ENCODE measurements at regions not wholly inside any gene's neighbourhood (a gene's known extent, or its start where the extent isn't known, plus 50 kb on each side); places are given as distances from the start of the nearest gene placed in this dataset.

DNA sequence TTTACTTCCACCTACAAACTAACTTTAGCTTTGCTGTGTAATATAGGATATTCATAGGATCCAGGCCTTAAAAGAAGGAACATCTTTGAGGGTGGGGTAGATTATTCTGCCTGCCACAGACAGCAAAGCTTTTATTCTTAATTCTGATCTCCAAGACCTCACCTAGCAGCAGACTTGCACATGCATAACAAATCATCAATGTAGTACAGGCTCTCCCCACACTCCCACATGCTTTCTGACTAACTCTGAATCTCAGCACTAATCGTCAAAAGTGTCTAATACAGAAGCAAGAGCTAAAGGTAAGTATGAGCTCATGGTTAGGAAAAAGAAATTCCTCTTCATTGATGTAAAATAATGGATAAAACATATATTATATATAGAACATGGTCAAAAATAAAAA is 1468.5 kb upstream of the B3GALT2 start (continued):
- TF ChIP-seq, protein P1, sequence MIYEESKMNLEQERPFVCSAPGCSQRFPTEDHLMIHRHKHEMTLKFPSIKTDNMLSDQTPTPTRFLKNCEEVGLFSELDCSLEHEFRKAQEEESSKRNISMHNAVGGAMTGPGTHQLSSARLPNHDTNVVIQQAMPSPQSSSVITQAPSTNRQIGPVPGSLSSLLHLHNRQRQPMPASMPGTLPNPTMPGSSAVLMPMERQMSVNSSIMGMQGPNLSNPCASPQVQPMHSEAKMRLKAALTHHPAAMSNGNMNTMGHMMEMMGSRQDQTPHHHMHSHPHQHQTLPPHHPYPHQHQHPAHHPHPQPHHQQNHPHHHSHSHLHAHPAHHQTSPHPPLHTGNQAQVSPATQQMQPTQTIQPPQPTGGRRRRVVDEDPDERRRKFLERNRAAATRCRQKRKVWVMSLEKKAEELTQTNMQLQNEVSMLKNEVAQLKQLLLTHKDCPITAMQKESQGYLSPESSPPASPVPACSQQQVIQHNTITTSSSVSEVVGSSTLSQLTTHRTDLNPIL (CRISPR knock-in tag; IDR thresholded peaks at IDR 0.05; ENCODE audit: low read depth), result no peak
- no peak for TF ChIP-seq ESRRG (CRISPR knock-in tag; IDR thresholded peaks at IDR 0.05)
- TF ChIP-seq ZFP3 (CRISPR knock-in tag; IDR thresholded peaks at IDR 0.05), result no peak
- TF ChIP-seq ZNF565 (CRISPR knock-in tag; conservative IDR thresholded peaks at IDR 0.05; ENCODE audit: low read depth), result no peak
- TF ChIP-seq OSR1 (CRISPR knock-in tag; IDR thresholded peaks at IDR 0.05), result no peak
- TF ChIP-seq ZFP30 (CRISPR knock-in tag; IDR thresholded peaks at IDR 0.05), result no peak
- TF ChIP-seq, protein P2, sequence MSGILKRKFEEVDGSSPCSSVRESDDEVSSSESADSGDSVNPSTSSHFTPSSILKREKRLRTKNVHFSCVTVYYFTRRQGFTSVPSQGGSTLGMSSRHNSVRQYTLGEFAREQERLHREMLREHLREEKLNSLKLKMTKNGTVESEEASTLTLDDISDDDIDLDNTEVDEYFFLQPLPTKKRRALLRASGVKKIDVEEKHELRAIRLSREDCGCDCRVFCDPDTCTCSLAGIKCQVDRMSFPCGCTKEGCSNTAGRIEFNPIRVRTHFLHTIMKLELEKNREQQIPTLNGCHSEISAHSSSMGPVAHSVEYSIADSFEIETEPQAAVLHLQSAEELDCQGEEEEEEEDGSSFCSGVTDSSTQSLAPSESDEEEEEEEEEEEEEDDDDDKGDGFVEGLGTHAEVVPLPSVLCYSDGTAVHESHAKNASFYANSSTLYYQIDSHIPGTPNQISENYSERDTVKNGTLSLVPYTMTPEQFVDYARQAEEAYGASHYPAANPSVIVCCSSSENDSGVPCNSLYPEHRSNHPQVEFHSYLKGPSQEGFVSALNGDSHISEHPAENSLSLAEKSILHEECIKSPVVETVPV (CRISPR knock-in tag; IDR thresholded peaks at IDR 0.05), result no peak
- TF ChIP-seq TCF4 (CRISPR knock-in tag; IDR thresholded peaks at IDR 0.05; ENCODE audit: borderline replicate concordance), result no peak
- TF ChIP-seq ZNF70 (CRISPR knock-in tag; IDR thresholded peaks at IDR 0.05), result no peak

DNA sequence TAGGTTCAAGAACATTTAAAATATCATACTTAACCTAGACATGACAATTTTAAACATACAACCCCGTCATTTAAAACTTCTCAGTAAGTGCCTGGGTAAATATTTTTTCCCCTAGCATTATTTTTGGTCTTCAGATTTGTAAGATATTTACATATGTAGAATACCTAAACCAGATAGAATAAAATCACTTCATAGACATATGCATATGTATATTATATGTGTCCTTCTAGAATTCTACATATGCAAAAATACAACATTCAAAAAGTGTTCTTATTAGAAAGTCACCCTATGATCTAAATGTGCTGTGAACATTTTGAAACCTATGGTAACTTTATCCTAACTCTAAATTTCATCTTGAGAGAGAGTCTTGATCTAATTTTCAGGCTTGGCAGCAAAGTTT is 1467.0 kb upstream of the B3GALT2 start:
- TF ChIP-seq ZFP3 (CRISPR knock-in tag; IDR thresholded peaks at IDR 0.05), result no peak
- no peak for TF ChIP-seq ZNF8 (CRISPR knock-in tag; IDR thresholded peaks at IDR 0.05)
- no peak for TF ChIP-seq ZNF70 (CRISPR knock-in tag; IDR thresholded peaks at IDR 0.05)
- no peak for ATAC-seq

DNA sequence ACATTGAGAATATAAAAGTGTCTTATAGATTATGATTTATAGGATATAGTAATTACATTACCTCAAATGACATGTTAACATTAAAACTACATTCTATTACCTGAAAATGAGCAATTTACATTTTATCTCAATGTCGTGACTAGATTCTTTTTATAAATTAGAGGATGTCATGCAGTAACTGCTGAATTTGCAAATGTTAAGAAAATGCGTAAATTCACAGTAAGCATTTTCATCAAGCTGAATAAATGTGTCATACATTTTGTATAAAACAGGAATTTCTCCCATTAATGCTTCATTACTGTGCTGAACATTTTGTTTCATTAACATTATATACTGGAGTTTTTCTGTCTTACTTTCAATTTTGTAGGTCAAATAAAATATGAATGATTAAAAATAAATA is 1460.7 kb upstream of the B3GALT2 start:
- TF ChIP-seq ZFP3 (CRISPR knock-in tag; IDR thresholded peaks at IDR 0.05), result no peak
- TF ChIP-seq SNAI2 (CRISPR knock-in tag; IDR thresholded peaks at IDR 0.05), result no peak
- no peak for TF ChIP-seq OSR1 (CRISPR knock-in tag; IDR thresholded peaks at IDR 0.05)
- no peak for TF ChIP-seq TOX (CRISPR knock-in tag; IDR thresholded peaks at IDR 0.05; ENCODE audit: borderline replicate concordance)
- no peak for TF ChIP-seq GLIS3 (CRISPR knock-in tag; IDR thresholded peaks at IDR 0.05)
- no peak for TF ChIP-seq ZC3H10 (CRISPR knock-in tag; IDR thresholded peaks at IDR 0.05)
- TF ChIP-seq, protein P1 (CRISPR knock-in tag; IDR thresholded peaks at IDR 0.05; ENCODE audit: low read depth), result no peak
- TF ChIP-seq ARNTL (CRISPR knock-in tag; IDR thresholded peaks at IDR 0.05; ENCODE audit: borderline replicate concordance, low read depth), result no peak
- no peak for ATAC-seq

DNA sequence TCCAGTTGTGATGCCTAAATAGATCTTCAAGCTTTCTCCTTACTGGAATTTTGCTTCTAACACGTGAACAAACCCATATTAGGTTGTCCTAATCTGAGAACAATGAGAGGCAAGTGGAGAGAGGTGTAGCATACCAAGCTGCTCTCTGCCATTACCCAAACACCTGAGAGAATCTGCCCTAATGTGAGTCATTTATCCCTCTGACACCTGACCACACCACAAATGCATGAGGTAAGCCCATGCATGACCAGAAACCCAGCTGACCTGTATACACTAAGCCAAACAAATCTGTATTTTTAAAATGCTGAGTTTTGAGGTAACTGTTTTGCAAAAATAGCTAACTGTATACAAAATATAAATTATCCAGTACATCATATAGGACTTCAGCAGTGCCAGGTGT is 1458.1 kb upstream of the B3GALT2 start:
- ATAC-seq, result no peak
- TF ChIP-seq, protein P3, sequence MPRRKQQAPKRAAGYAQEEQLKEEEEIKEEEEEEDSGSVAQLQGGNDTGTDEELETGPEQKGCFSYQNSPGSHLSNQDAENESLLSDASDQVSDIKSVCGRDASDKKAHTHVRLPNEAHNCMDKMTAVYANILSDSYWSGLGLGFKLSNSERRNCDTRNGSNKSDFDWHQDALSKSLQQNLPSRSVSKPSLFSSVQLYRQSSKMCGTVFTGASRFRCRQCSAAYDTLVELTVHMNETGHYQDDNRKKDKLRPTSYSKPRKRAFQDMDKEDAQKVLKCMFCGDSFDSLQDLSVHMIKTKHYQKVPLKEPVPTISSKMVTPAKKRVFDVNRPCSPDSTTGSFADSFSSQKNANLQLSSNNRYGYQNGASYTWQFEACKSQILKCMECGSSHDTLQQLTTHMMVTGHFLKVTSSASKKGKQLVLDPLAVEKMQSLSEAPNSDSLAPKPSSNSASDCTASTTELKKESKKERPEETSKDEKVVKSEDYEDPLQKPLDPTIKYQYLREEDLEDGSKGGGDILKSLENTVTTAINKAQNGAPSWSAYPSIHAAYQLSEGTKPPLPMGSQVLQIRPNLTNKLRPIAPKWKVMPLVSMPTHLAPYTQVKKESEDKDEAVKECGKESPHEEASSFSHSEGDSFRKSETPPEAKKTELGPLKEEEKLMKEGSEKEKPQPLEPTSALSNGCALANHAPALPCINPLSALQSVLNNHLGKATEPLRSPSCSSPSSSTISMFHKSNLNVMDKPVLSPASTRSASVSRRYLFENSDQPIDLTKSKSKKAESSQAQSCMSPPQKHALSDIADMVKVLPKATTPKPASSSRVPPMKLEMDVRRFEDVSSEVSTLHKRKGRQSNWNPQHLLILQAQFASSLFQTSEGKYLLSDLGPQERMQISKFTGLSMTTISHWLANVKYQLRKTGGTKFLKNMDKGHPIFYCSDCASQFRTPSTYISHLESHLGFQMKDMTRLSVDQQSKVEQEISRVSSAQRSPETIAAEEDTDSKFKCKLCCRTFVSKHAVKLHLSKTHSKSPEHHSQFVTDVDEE (CRISPR knock-in tag; IDR thresholded peaks at IDR 0.05), result no peak
- TF ChIP-seq ISL1 (CRISPR knock-in tag; IDR thresholded peaks at IDR 0.05) (no peak), ZFP30 (CRISPR knock-in tag; IDR thresholded peaks at IDR 0.05) (no peak), ZC3H10 (CRISPR knock-in tag; IDR thresholded peaks at IDR 0.05) (no peak), ZFP3 (CRISPR knock-in tag; IDR thresholded peaks at IDR 0.05) (no peak), OSR1 (CRISPR knock-in tag; IDR thresholded peaks at IDR 0.05) (no peak), CSDC2 (CRISPR knock-in tag; IDR thresholded peaks at IDR 0.05) (no peak)
- TF ChIP-seq, protein P2 (CRISPR knock-in tag; IDR thresholded peaks at IDR 0.05), result no peak
- TF ChIP-seq, protein P1 (CRISPR knock-in tag; IDR thresholded peaks at IDR 0.05; ENCODE audit: low read depth), result no peak
- TF ChIP-seq, protein P4, sequence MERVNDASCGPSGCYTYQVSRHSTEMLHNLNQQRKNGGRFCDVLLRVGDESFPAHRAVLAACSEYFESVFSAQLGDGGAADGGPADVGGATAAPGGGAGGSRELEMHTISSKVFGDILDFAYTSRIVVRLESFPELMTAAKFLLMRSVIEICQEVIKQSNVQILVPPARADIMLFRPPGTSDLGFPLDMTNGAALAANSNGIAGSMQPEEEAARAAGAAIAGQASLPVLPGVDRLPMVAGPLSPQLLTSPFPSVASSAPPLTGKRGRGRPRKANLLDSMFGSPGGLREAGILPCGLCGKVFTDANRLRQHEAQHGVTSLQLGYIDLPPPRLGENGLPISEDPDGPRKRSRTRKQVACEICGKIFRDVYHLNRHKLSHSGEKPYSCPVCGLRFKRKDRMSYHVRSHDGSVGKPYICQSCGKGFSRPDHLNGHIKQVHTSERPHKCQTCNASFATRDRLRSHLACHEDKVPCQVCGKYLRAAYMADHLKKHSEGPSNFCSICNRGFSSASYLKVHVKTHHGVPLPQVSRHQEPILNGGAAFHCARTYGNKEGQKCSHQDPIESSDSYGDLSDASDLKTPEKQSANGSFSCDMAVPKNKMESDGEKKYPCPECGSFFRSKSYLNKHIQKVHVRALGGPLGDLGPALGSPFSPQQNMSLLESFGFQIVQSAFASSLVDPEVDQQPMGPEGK (CRISPR knock-in tag; IDR thresholded peaks at IDR 0.05; ENCODE audit: borderline replicate concordance), result no peak
